NOMO-1 treated with DMSO at 0.1 percent for 48 hours (cell line): ENCODE measurements at regions not wholly inside any gene's neighbourhood (a gene's known extent, or its start where the extent isn't known, plus 50 kb on each side); places are given as distances from the start of the nearest gene placed in this dataset.

Experiments used
- DNase-seq: peaks from one replicate; lab custom pipeline; 2025; ENCODE audit not compliant: unreplicated experiment; lab: John Stamatoyannopoulos, UW

DNA sequence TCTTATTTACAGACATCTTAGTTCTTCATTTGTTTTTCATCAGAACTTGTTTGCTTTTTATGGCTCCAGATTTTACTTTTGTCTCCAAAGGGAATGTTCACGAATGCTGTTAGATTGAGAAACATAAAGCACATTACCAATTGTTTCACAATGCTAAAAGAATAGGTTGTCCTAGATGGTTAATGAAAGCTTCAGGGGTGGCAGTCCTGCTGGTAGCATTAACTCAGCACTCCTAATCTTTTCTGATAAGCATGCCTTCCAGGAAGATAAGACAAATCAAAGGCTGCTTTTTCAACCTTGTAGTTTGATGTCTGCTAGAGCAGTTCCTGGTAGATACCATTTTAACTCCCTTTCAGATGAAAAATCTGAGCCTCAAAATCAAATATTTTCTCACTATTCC, 619.4 kb downstream of the PYDC2 start:
- DNase-seq, result no peak

DNA sequence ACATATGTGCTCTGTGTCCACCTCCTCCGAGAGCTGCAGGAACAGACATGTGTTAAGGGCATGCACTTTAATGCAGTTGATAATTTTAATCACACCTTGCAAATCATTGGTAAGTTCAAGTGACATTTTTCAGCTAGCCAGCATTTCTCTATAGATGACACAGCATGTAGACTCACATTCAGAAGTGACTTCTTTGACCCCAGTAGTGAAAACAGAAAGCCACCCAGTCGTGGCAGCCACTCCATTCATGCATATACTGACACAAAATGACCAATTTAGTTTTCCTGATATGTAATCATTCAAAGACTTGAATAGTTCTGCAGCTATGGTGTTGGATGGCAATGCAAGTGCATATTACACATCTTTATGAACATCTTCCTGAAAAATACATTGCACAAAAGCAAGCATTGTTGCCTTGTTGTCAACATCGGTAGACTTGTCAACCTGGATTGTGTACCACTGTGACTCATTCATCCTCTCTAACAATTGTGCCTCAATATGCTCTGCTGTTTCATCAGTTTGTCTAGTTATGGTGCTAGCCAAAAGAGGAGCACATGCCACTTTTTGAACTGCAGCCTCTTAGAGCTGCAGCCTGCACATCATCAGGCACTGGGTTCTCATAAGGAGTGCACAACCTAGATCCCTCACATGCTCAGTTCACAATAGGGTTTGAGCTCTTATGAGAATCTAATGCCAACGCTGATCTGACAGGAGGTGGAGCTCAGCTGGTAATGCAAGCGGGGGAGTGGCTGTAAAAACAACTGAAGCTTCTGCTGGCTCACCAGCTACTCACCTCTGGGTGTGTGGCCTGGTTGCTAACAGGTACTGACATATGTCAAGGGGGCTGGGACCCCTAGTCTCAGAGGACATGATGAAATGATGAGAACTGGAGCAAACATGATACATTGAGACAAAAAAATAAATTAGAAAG, 622.0 kb downstream of the PYDC2 start:
- DNase-seq, result no peak
